Activated naive CD4-positive, alpha-beta T cell treated with anti-CD3 and anti-CD28 coated beads for 36 hours (primary cell): ENCODE measurements at regions not wholly inside any gene's neighbourhood (a gene's known extent, or its start where the extent isn't known, plus 50 kb on each side); places are given as distances from the start of the nearest gene placed in this dataset.
"Not testable (repeated sequence)": the region's sequence is repeated elsewhere in the genome, so short reads cannot be mapped to it uniquely, and the experiment has no call there.

ENCODE experiments used
- CTCF ChIA-PET: fragments of 350-600 bp; sonication (Branson Sonifier 250); formaldehyde crosslinking; loops from one replicate; lab custom pipeline; 2021; ENCODE audit warnings: antibody characterized with exemption; lab: Charles Lee
- DNase-seq: peaks from one replicate; pipeline ENCODE4 v3.0.0-alpha.2; 2020
- H3K27ac Mint-ChIP-seq: one replicate; pipeline ENCODE4 v1.8.0; 2021; ENCODE audit warnings: mild to moderate bottlenecking, mixed read lengths
- H3K27me3 Mint-ChIP-seq: one replicate; pipeline ENCODE4 v1.8.0; 2021; ENCODE audit warnings: low read depth, mixed read lengths
- H3K36me3 Mint-ChIP-seq: one replicate; pipeline ENCODE4 v1.8.0; 2021; ENCODE audit warnings: low read depth, mixed read lengths
- H3K4me1 Mint-ChIP-seq: one replicate; pipeline ENCODE4 v1.8.0; 2021; ENCODE audit warnings: low read depth, mixed read lengths
- H3K4me3 Mint-ChIP-seq: one replicate; pipeline ENCODE4 v1.8.0; 2021; ENCODE audit warnings: mild to moderate bottlenecking, moderate library complexity, mixed read lengths
- H3K9me3 Mint-ChIP-seq: one replicate; pipeline ENCODE4 v1.8.0; 2021; ENCODE audit warnings: mixed read lengths
- intact Hi-C: fragments of 100-400 bp; cut with micrococcal nuclease; formaldehyde crosslinking; loops from one replicate; pipeline ENCODE4 v1.15.1; 2023

DNA sequence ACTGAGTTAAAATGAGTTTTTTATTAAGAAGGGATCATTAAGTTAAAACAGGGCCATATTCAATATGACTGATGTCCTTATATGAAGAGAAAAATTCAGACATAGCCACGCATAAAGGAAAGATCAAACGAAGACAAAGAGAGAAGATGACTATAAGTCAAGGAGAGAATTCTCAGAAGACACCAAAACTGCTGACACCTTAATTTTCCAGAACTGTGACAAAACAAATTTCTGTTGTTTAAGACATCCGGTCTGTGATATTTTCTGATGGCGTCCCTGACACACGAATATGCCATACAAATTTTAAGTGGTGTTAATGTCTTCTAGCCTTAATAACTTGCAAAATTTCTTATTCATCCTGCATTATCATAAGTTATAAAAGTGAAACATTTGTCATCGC, 1325.2 kb upstream of the DDX18 start:
- no peaks in the 10 kb centered on the region for H3K27me3 Mint-ChIP-seq
- H3K4me3 Mint-ChIP-seq: no peak overlapping the region
- peaks cover 13% of the 10 kb centered on the region for H3K9me3 Mint-ChIP-seq
- H3K27ac Mint-ChIP-seq: no peak overlapping the region
- peaks cover 3% of the 10 kb centered on the region for H3K36me3 Mint-ChIP-seq
- no peak for DNase-seq
- CTCF ChIA-PET: no interaction called here
- intact Hi-C loops: no loop called here
- no peaks in the 10 kb centered on the region for H3K4me1 Mint-ChIP-seq

DNA sequence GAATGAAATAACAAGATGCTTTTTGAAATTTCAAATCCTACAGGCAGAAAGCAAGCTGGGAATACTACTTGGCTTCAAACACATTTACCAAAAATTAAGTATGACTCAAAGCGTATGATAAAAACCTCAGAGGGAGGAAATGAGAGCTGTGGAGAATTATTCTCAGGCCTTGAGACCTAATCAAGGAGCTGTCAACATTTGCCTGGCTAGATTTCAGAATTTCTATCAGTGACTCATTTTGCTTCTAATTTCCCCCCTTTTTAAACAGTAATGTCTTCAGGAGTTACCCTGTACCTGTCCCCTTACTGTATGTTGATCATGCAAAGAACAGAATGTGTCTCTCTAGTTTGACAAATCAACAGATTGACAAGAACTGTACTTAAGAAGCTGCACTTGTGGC, 1324.5 kb upstream of the DDX18 start:
- H3K27me3 Mint-ChIP-seq: no peaks in the 10 kb centered on the region
- no peaks in the 10 kb centered on the region for H3K4me1 Mint-ChIP-seq
- no peak for DNase-seq
- CTCF ChIA-PET: no interaction called here
- no peak overlapping the region for H3K4me3 Mint-ChIP-seq
- H3K9me3 Mint-ChIP-seq: peaks cover 13% of the 10 kb centered on the region
- H3K27ac Mint-ChIP-seq: no peak overlapping the region
- H3K36me3 Mint-ChIP-seq: peaks cover 3% of the 10 kb centered on the region
- intact Hi-C loops: no loop called here

DNA sequence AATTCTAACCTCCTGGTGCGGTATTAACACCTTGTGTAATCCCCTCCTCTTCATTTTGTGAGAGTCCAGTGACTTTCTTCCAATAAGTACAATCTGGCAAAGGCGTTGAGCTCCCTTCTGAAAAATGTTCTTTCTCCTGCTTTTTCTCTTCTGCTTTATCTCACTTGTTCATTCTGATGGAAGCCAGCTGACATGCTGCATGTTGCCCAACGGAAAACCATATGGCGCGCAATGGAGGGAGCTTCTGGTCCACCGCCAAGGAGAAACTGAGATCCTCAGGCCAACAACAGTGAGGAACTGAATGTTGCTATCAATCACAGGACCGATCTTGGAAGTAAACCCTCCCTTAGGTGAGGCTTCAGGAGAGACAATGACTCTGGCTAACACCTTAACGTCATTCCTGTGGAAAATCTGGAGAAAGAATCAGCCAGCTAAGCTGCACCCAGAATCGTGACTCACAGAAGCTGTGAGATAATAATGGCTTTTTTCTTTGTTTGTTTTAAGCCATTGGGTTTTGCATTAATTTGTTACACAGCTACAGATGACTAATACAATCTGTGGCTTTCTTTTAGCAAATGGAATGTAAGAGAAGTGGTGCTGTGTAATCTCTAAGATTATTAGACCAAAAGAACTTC, 1323.9 kb upstream of the DDX18 start:
- no peak for DNase-seq
- CTCF ChIA-PET: no interaction called here
- Mint-ChIP-seq H3K4me3 (no peak overlapping the region), H3K4me1 (no peaks in the 10 kb centered on the region), H3K36me3 (peaks cover 3% of the 10 kb centered on the region), H3K27me3 (no peaks in the 10 kb centered on the region), H3K27ac (no peak overlapping the region), H3K9me3 (peaks cover 13% of the 10 kb centered on the region)
- intact Hi-C loops: no loop called here

- CTCF ChIA-PET: no interaction called here
- Mint-ChIP-seq H3K27ac (no peak overlapping the region), H3K4me3 (no peak overlapping the region), H3K4me1 (no peaks in the 10 kb centered on the region), H3K36me3 (no peaks in the 10 kb centered on the region), H3K9me3 (peaks cover 9% of the 10 kb centered on the region), H3K27me3 (no peaks in the 10 kb centered on the region)
- intact Hi-C loops: no loop called here
- DNase-seq: no peak
These were observed 1323.2 kb upstream of the DDX18 start for GRCh38 chr2:116491292-116491691.

GRCh38 chr2:116499389-116499788, 1315.1 kb upstream of the DDX18 start:
- Mint-ChIP-seq H3K4me1 (no peaks in the 10 kb centered on the region), H3K27me3 (no peaks in the 10 kb centered on the region), H3K4me3 (no peak overlapping the region), H3K9me3 (peaks cover 1% of the 10 kb centered on the region), H3K27ac (no peak overlapping the region), H3K36me3 (no peaks in the 10 kb centered on the region)
- intact Hi-C loops: no loop called here
- no peak for DNase-seq
- CTCF ChIA-PET: no interaction called here

- no peaks in the 10 kb centered on the region for H3K36me3 Mint-ChIP-seq
- H3K27me3 Mint-ChIP-seq: no peaks in the 10 kb centered on the region
- CTCF ChIA-PET: no interaction called here
- peaks cover 13% of the 10 kb centered on the region for H3K9me3 Mint-ChIP-seq
- no peak overlapping the region for H3K27ac Mint-ChIP-seq
- H3K4me3 Mint-ChIP-seq: no peak overlapping the region
- intact Hi-C loops: loop anchor here (5.0 kb wide), 1 partner anchor 1262 kb away; no protein-coding TSS in a partner anchor
- no peaks in the 10 kb centered on the region for H3K4me1 Mint-ChIP-seq
- DNase-seq: no peak
These were observed 1304.3 kb upstream of the DDX18 start for GRCh38 chr2:116510117-116510671.

DNA sequence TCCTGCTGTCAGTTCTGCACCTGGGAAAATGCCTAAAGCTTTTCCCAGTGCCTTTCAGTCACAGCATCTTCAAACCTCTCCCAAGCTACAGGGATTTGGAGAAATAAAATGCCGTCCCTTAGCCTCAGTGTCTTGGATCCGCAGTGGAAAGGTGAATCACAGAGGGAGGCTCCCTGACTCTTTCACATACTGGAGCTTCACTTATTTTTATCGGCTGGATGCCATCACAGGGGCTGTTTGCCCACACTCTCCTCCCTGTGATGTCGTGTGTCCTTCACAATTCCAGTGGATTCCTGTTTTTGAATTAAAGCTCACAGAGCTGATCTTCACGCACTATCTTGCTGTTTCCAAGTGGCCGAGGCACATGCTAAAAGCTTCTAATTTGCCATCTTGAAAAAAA, 1303.1 kb upstream of the DDX18 start:
- H3K4me1 Mint-ChIP-seq: no peaks in the 10 kb centered on the region
- intact Hi-C loops: loop anchor here (5.0 kb wide), 1 partner anchor 1261 kb away; no protein-coding TSS in a partner anchor
- DNase-seq: no peak
- H3K36me3 Mint-ChIP-seq: no peaks in the 10 kb centered on the region
- H3K9me3 Mint-ChIP-seq: peaks cover 9% of the 10 kb centered on the region
- CTCF ChIA-PET: interaction anchor here (0.7 kb wide), 1 partner anchor 609 kb away, joined by 3 read pairs; no protein-coding TSS in a partner anchor
- H3K27ac Mint-ChIP-seq: no peak overlapping the region
- H3K4me3 Mint-ChIP-seq: no peak overlapping the region
- no peaks in the 10 kb centered on the region for H3K27me3 Mint-ChIP-seq

GRCh38 chr2:116513991-116514390, 1300.5 kb upstream of the DDX18 start:
- DNase-seq: no peak
- intact Hi-C loops: loop anchor here (5.0 kb wide), 1 partner anchor 1258 kb away; no protein-coding TSS in a partner anchor
- H3K9me3 Mint-ChIP-seq: peaks cover 8% of the 10 kb centered on the region
- no peak overlapping the region for H3K4me3 Mint-ChIP-seq
- H3K27me3 Mint-ChIP-seq: no peaks in the 10 kb centered on the region
- H3K4me1 Mint-ChIP-seq: no peaks in the 10 kb centered on the region
- CTCF ChIA-PET: no interaction called here
- H3K36me3 Mint-ChIP-seq: no peaks in the 10 kb centered on the region
- H3K27ac Mint-ChIP-seq: no peak overlapping the region

GRCh38 chr2:116517936-116518335, 1296.6 kb upstream of the DDX18 start:
- no peaks in the 10 kb centered on the region for H3K36me3 Mint-ChIP-seq
- H3K27me3 Mint-ChIP-seq: no peaks in the 10 kb centered on the region
- CTCF ChIA-PET: no interaction called here

GRCh38 chr2:116537811-116538210, 1276.7 kb upstream of the DDX18 start:
- Mint-ChIP-seq H3K9me3 (peaks cover 8% of the 10 kb centered on the region), H3K27me3 (no peaks in the 10 kb centered on the region), H3K36me3 (no peaks in the 10 kb centered on the region), H3K4me3 (no peak overlapping the region), H3K4me1 (no peaks in the 10 kb centered on the region), H3K27ac (no peak overlapping the region)
- intact Hi-C loops: no loop called here
- CTCF ChIA-PET: no interaction called here
- DNase-seq: no peak

More at GRCh38 chr2:116517936-116518335, 1296.6 kb upstream of the DDX18 start:
- DNase-seq: no peak
- H3K4me1 Mint-ChIP-seq: no peaks in the 10 kb centered on the region
- no peak overlapping the region for H3K27ac Mint-ChIP-seq
- peaks cover 17% of the 10 kb centered on the region for H3K9me3 Mint-ChIP-seq
- intact Hi-C loops: no loop called here
- H3K4me3 Mint-ChIP-seq: no peak overlapping the region

DNA sequence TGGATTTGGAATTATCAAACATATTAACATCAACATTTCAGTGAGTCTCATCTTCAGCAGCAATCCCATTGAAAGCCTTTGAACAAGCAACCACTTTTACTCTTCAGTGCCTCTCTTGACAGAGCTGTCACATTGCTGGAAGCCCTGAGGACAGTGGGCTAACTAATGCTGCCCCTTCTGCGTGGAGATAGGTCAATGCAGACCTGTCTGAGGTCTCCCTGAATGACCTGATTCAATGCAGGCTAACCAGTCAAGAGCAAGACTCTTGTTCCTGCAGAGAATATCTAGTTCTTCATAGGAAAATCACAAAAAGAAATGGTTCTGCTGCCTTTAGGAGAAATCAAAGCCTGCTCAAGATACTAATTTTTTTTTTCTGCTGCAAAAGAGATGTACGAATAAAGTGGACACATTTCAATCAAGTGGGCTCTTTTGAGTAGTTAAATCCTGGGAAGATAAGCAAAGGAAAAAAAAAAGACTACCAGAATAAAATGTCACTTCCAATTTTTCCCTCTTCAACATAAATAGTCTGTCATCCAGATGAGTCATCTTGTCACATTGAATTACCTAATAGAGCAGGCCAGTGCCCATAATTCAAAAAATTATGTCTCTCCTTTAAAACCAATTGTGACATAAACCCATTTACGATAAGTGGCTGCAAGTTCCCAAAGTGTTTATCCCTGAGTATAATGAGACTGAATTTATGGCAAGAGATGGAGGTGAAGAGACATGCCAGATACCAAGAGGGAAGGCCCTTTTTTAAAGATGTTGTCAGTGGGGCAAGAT, 1269.0 kb upstream of the DDX18 start:
- no peak overlapping the region for H3K4me3 Mint-ChIP-seq
- peaks cover 6% of the 10 kb centered on the region for H3K9me3 Mint-ChIP-seq
- H3K36me3 Mint-ChIP-seq: no peaks in the 10 kb centered on the region
- no peaks in the 10 kb centered on the region for H3K27me3 Mint-ChIP-seq
- no peak overlapping the region for H3K27ac Mint-ChIP-seq
- CTCF ChIA-PET: no interaction called here
- intact Hi-C loops: no loop called here
- no peak for DNase-seq
- no peaks in the 10 kb centered on the region for H3K4me1 Mint-ChIP-seq

GRCh38 chr2:116552738-116553419, 1261.6 kb upstream of the DDX18 start:
- CTCF ChIA-PET, H3K27me3 Mint-ChIP-seq, DNase-seq, H3K4me3 Mint-ChIP-seq, H3K27ac Mint-ChIP-seq, H3K36me3 Mint-ChIP-seq, H3K4me1 Mint-ChIP-seq, intact Hi-C loops: not testable (repeated sequence)
- peaks cover 18% of the 10 kb centered on the region for H3K9me3 Mint-ChIP-seq
